Fibroblast of the conjunctiva (primary cell): ENCODE measurements at regions not wholly inside any gene's neighbourhood (a gene's known extent, or its start where the extent isn't known, plus 50 kb on each side); places are given as distances from the start of the nearest gene placed in this dataset.

Experiments used
- DNase-seq: peaks from one replicate; pipeline ENCODE4 v3.0.0-alpha.2; 2010; ENCODE audit warnings: low read depth

- no peak for DNase-seq
These were observed 239.1 kb downstream of the KLF12 start for GRCh38 chr13:73894995-73895571.

GRCh38 chr13:73893833-73894232 lies 240.4 kb downstream of the KLF12 start:
- no peak for DNase-seq

GRCh38 chr13:73891805-73892204 lies 242.4 kb downstream of the KLF12 start:
- no peak for DNase-seq

- DNase-seq: no peak
These were observed 251.0 kb downstream of the KLF12 start for GRCh38 chr13:73883162-73883561.

- DNase-seq: no peak
These were observed 253.8 kb downstream of the KLF12 start for GRCh38 chr13:73880365-73880764.

- DNase-seq: no peak
These were observed 254.7 kb downstream of the KLF12 start for GRCh38 chr13:73879346-73880015.

GRCh38 chr13:73877399-73877798 lies 256.8 kb downstream of the KLF12 start:
- no peak for DNase-seq

GRCh38 chr13:73876323-73876722 lies 257.9 kb downstream of the KLF12 start:
- no peak for DNase-seq

GRCh38 chr13:73873940-73874830 lies 260.0 kb downstream of the KLF12 start:
- no peak for DNase-seq

- DNase-seq: no peak
These were observed 261.8 kb downstream of the KLF12 start for GRCh38 chr13:73872397-73872796.

GRCh38 chr13:73870970-73871935 lies 263.0 kb downstream of the KLF12 start:
- peak; percentile 71 for DNase-seq

GRCh38 chr13:73870036-73870741 lies 264.0 kb downstream of the KLF12 start:
- no peak for DNase-seq

- DNase-seq: no peak
These were observed 269.2 kb downstream of the KLF12 start for GRCh38 chr13:73865027-73865426.

GRCh38 chr13:73861136-73861535 lies 273.1 kb downstream of the KLF12 start:
- DNase-seq: no peak

- no peak for DNase-seq
These were observed 273.7 kb downstream of the KLF12 start for GRCh38 chr13:73860501-73860900.

- no peak for DNase-seq
These were observed 274.4 kb downstream of the KLF12 start for GRCh38 chr13:73859841-73860240.

GRCh38 chr13:73857106-73857505 lies 277.1 kb downstream of the KLF12 start:
- DNase-seq: no peak

- DNase-seq: no peak
These were observed 283.1 kb downstream of the KLF12 start for GRCh38 chr13:73851104-73851503.

GRCh38 chr13:73850104-73850873 lies 283.9 kb downstream of the KLF12 start:
- DNase-seq: no peak

- no peak for DNase-seq
These were observed 284.9 kb downstream of the KLF12 start for GRCh38 chr13:73849292-73849691.
